HepG2 (cell line): ENCODE measurements at regions not wholly inside any gene's neighbourhood (a gene's known extent, or its start where the extent isn't known, plus 50 kb on each side); places are given as distances from the start of the nearest gene placed in this dataset.

Source experiments
- CTCF ChIP-seq: sonication (generic); formaldehyde crosslinking; IDR thresholded peaks from 2 replicates; pipeline ENCODE4 v1.5.0; 2020; ENCODE audit warnings: mild to moderate bottlenecking, missing genetic modification reagents, moderate library complexity
- KLF12 ChIP-seq: sonication (generic); formaldehyde crosslinking; IDR thresholded peaks from 2 replicates; pipeline ENCODE4 v1.4.0; 2020; ENCODE audit warnings: missing genetic modification reagents, borderline replicate concordance
- MEIS1 ChIP-seq: sonication (generic); formaldehyde crosslinking; IDR thresholded peaks from 2 replicates; pipeline ENCODE4 v1.9.0; 2021; ENCODE audit warnings: mild to moderate bottlenecking, missing genetic modification reagents, moderate library complexity, borderline replicate concordance
- RFX1 ChIP-seq: fragments of 450-650 bp; IDR thresholded peaks from 2 replicates; pipeline ENCODE4 v1.6.1; 2017
- USF2 ChIP-seq, 2 experiments: sonication (generic) in 1 of 2; formaldehyde crosslinking in 1 of 2; IDR thresholded peaks; 2 replicates each; pipeline versions ENCODE4 v1.5.1 to v1.6.1; 2011 to 2020; ENCODE audit warnings: borderline replicate concordance in 1 of 2, low read depth in 1 of 2, low read length in 1 of 2, mild to moderate bottlenecking in 1 of 2, missing genetic modification reagents in 1 of 2, moderate library complexity in 1 of 2
- ZNF232 ChIP-seq: sonication (generic); formaldehyde crosslinking; IDR thresholded peaks from 2 replicates; pipeline ENCODE4 v1.4.0; 2020; ENCODE audit warnings: missing genetic modification reagents, borderline replicate concordance
- ZNF619 ChIP-seq: sonication (generic); formaldehyde crosslinking; IDR thresholded peaks from 2 replicates; pipeline ENCODE4 v1.4.0; 2020; ENCODE audit warnings: mild to moderate bottlenecking, missing genetic modification reagents

- TF ChIP-seq RFX1 (no peak), ZNF619 (CRISPR knock-in tag) (no peak), KLF12 (CRISPR knock-in tag) (no peak), MEIS1 (CRISPR knock-in tag) (no peak), ZNF232 (CRISPR knock-in tag) (no peak), USF2 (IDR thresholded peaks at IDR 0.05; ENCODE audit: low read depth, low read length) (no peak), USF2 (CRISPR knock-in tag; IDR thresholded peaks at IDR 0.05; ENCODE audit: borderline replicate concordance) (no peak), CTCF (CRISPR knock-in tag) (no peak)
Measured at GRCh38 chr5:103424026-103424425, 138.6 kb downstream of the NUDT12 start.
